ENCODE measurements at regions not wholly inside any gene's neighbourhood (a gene's known extent, or its start where the extent isn't known, plus 50 kb on each side); places are given as distances from the start of the nearest gene placed in this dataset.

GRCh38 chr11:133710241-133710640 is 135.1 kb downstream of the SPATA19 start:
- no peak for TF ChIP-seq TAF1 (IDR thresholded peaks at IDR 0.05; ENCODE audit: borderline replicate concordance, low read depth, low read length)
- no peak for TF ChIP-seq POLR2AphosphoS5 (IDR thresholded peaks at IDR 0.05; ENCODE audit: low read depth, low read length)
- TF ChIP-seq POLR2A (IDR thresholded peaks at IDR 0.05; ENCODE audit: low read depth, low read length): no peak
- no peak for FAIRE-seq
- DNase-seq (ENCODE audit: insufficient read length): no peak

GRCh38 chr11:133708547-133709051 is 136.7 kb downstream of the SPATA19 start:
- FAIRE-seq (no peak), DNase-seq (ENCODE audit: insufficient read length) (no peak)
- TF ChIP-seq POLR2AphosphoS5 (IDR thresholded peaks at IDR 0.05; ENCODE audit: low read depth, low read length): no peak
- TF ChIP-seq POLR2A (IDR thresholded peaks at IDR 0.05; ENCODE audit: low read depth, low read length): no peak
- no peak for TF ChIP-seq TAF1 (IDR thresholded peaks at IDR 0.05; ENCODE audit: borderline replicate concordance, low read depth, low read length)

GRCh38 chr11:133706925-133707794 is 138.2 kb downstream of the SPATA19 start:
- FAIRE-seq: no peak
- TF ChIP-seq TAF1 (IDR thresholded peaks at IDR 0.05; ENCODE audit: borderline replicate concordance, low read depth, low read length) (no peak), POLR2AphosphoS5 (IDR thresholded peaks at IDR 0.05; ENCODE audit: low read depth, low read length) (no peak), POLR2A (IDR thresholded peaks at IDR 0.05; ENCODE audit: low read depth, low read length) (no peak)
- DNase-seq (ENCODE audit: insufficient read length): no peak

- DNase-seq (ENCODE audit: insufficient read length) (no peak), FAIRE-seq (no peak)
- TF ChIP-seq POLR2AphosphoS5 (IDR thresholded peaks at IDR 0.05; ENCODE audit: low read depth, low read length) (no peak), TAF1 (IDR thresholded peaks at IDR 0.05; ENCODE audit: borderline replicate concordance, low read depth, low read length) (no peak), POLR2A (IDR thresholded peaks at IDR 0.05; ENCODE audit: low read depth, low read length) (no peak)
Observed at GRCh38 chr11:133705873-133706272, 139.4 kb downstream of the SPATA19 start.

- no peak for DNase-seq (ENCODE audit: insufficient read length)
- no peak for TF ChIP-seq TAF1 (IDR thresholded peaks at IDR 0.05; ENCODE audit: borderline replicate concordance, low read depth, low read length)
- TF ChIP-seq POLR2A (IDR thresholded peaks at IDR 0.05; ENCODE audit: low read depth, low read length): no peak
- TF ChIP-seq POLR2AphosphoS5 (IDR thresholded peaks at IDR 0.05; ENCODE audit: low read depth, low read length): no peak
- FAIRE-seq: no peak
Observed at GRCh38 chr11:133705074-133705648, 140.2 kb downstream of the SPATA19 start.

GRCh38 chr11:133699071-133699470 is 146.2 kb downstream of the SPATA19 start:
- TF ChIP-seq TAF1 (IDR thresholded peaks at IDR 0.05; ENCODE audit: borderline replicate concordance, low read depth, low read length) (no peak), POLR2AphosphoS5 (IDR thresholded peaks at IDR 0.05; ENCODE audit: low read depth, low read length) (no peak), POLR2A (IDR thresholded peaks at IDR 0.05; ENCODE audit: low read depth, low read length) (no peak)
- DNase-seq (ENCODE audit: insufficient read length) (no peak), FAIRE-seq (no peak)

- no peak for FAIRE-seq
- TF ChIP-seq TAF1 (IDR thresholded peaks at IDR 0.05; ENCODE audit: borderline replicate concordance, low read depth, low read length) (no peak), POLR2AphosphoS5 (IDR thresholded peaks at IDR 0.05; ENCODE audit: low read depth, low read length) (no peak), POLR2A (IDR thresholded peaks at IDR 0.05; ENCODE audit: low read depth, low read length) (no peak)
Observed at GRCh38 chr11:133698654-133699053, 146.7 kb downstream of the SPATA19 start.

GRCh38 chr11:133697603-133698180 is 147.6 kb downstream of the SPATA19 start:
- TF ChIP-seq POLR2A (IDR thresholded peaks at IDR 0.05; ENCODE audit: low read depth, low read length): no peak
- TF ChIP-seq TAF1 (IDR thresholded peaks at IDR 0.05; ENCODE audit: borderline replicate concordance, low read depth, low read length): no peak
- no peak for TF ChIP-seq POLR2AphosphoS5 (IDR thresholded peaks at IDR 0.05; ENCODE audit: low read depth, low read length)
- DNase-seq (ENCODE audit: insufficient read length): no peak
- no peak for FAIRE-seq

More at GRCh38 chr11:133698654-133699053, 146.7 kb downstream of the SPATA19 start:
- DNase-seq (ENCODE audit: insufficient read length): no peak

GRCh38 chr11:133697161-133697560 is 148.2 kb downstream of the SPATA19 start:
- DNase-seq (ENCODE audit: insufficient read length) (no peak), FAIRE-seq (no peak)
- TF ChIP-seq TAF1 (IDR thresholded peaks at IDR 0.05; ENCODE audit: borderline replicate concordance, low read depth, low read length) (no peak), POLR2AphosphoS5 (IDR thresholded peaks at IDR 0.05; ENCODE audit: low read depth, low read length) (no peak), POLR2A (IDR thresholded peaks at IDR 0.05; ENCODE audit: low read depth, low read length) (no peak)

GRCh38 chr11:133695387-133695786 is 149.9 kb downstream of the SPATA19 start:
- FAIRE-seq: no peak
- TF ChIP-seq POLR2AphosphoS5 (IDR thresholded peaks at IDR 0.05; ENCODE audit: low read depth, low read length) (no peak), POLR2A (IDR thresholded peaks at IDR 0.05; ENCODE audit: low read depth, low read length) (no peak), TAF1 (IDR thresholded peaks at IDR 0.05; ENCODE audit: borderline replicate concordance, low read depth, low read length) (no peak)
- no peak for DNase-seq (ENCODE audit: insufficient read length)

GRCh38 chr11:133694701-133695100 is 150.6 kb downstream of the SPATA19 start:
- no peak for DNase-seq (ENCODE audit: insufficient read length)
- TF ChIP-seq TAF1 (IDR thresholded peaks at IDR 0.05; ENCODE audit: borderline replicate concordance, low read depth, low read length): no peak
- TF ChIP-seq POLR2AphosphoS5 (IDR thresholded peaks at IDR 0.05; ENCODE audit: low read depth, low read length): no peak
- no peak for TF ChIP-seq POLR2A (IDR thresholded peaks at IDR 0.05; ENCODE audit: low read depth, low read length)

More at GRCh38 chr11:133694701-133695100, 150.6 kb downstream of the SPATA19 start:
- FAIRE-seq: no peak
